Ovary (tissue), 7 donors: ENCODE measurements at regions not wholly inside any gene's neighbourhood (a gene's known extent, or its start where the extent isn't known, plus 50 kb on each side); places are given as distances from the start of the nearest gene placed in this dataset.
"Not testable (repeated sequence)": the region's sequence is repeated elsewhere in the genome, so short reads cannot be mapped to it uniquely, and the experiment has no call there.

Source experiments
- DNase-seq, 5 donors: peaks; one replicate each; pipeline ENCODE4 v3.0.0-alpha.2; 2019 to 2020
- H3K27ac ChIP-seq, 2 donors: fragments of 200-600 bp; one replicate each; pipeline versions ENCODE4 v1.5.1 to v1.8.0; 2019 to 2022
- H3K27me3 ChIP-seq: fragments of 200-600 bp; one replicate; pipeline ENCODE4 v1.8.0; 2022
- H3K36me3 ChIP-seq: fragments of 200-600 bp; sonication (generic); one replicate; pipeline ENCODE4 v1.5.1; 2019
- H3K4me1 ChIP-seq: one replicate; pipeline ENCODE4 v1.8.1; 2013; ENCODE audit warnings: mild to moderate bottlenecking, moderate library complexity; ENCODE audit not compliant: insufficient read depth
- H3K4me3 ChIP-seq: fragments of 200-600 bp; sonication (generic); one replicate; pipeline ENCODE4 v1.5.1; 2017
- H3K9me3 ChIP-seq, 2 donors: fragments of 200-600 bp in 1 of 2; sonication (generic) in 1 of 2; one replicate each; pipeline versions ENCODE4 v1.5.1 to v1.8.1; 2013 to 2019; ENCODE audit warnings: mild to moderate bottlenecking in 1 of 2, moderate library complexity in 1 of 2
- CTCF ChIP-seq, 3 donors: fragments of 450-650 bp in 2 of 3; fragments of 200-600 bp in 1 of 3; IDR thresholded peaks; one replicate each; pipeline versions ENCODE4 v1.5.1 to v1.8.0; 2016 to 2022; ENCODE audit warnings: antibody characterized with exemption in 3 of 3, mild to moderate bottlenecking in 1 of 3
- EP300 ChIP-seq: sonication (generic); formaldehyde crosslinking; IDR thresholded peaks from one replicate; pipeline ENCODE4 v1.6.1; 2017; ENCODE audit warnings: antibody characterized with exemption
- POLR2A ChIP-seq: fragments of 450-650 bp; IDR thresholded peaks from one replicate; pipeline ENCODE4 v1.6.1; 2017; ENCODE audit warnings: antibody characterized with exemption, mild to moderate bottlenecking, moderate library complexity
- WGBS, 3 donors: extraction: QIAGEN DNeasy Blood & Tissue Kit in 1 of 3; methylation state at CpG; one replicate each; pipeline versions ENCODE4 v1.1.5 to v1.1.7; 2013 to 2017; 5-methylcytosine and 5-hydroxymethylcytosine counted together
- intact Hi-C, 4 donors: fragments of 100-400 bp; cut with DNase I; formaldehyde crosslinking; loops; one replicate each; pipeline versions ENCODE4 v1.11.0 to v1.15.1; 2022 to 2023
- donor health status: DM: no; HTN: no; CAD: no; lungs with moderate emphysema.
- donor health status: DM: no; HTN: no; CAD: no.
- donor health status: Bipolar disorder and iron deficiency.
- donor health status: DM: no; HTN: no; CAD: no.
- donor health status: DM: yes; HTN: yes; CAD: no.

GRCh38 chr5:32534041-32534440 lies 51.3 kb upstream of the SUB1 start:
- intact Hi-C loops: no loop called here
- Histone ChIP-seq H3K9me3 (no peaks in the 10 kb centered on the region), H3K4me3 (no peak overlapping the region), H3K27me3 (no peaks in the 10 kb centered on the region), H3K4me1 (peaks cover 7% of the 10 kb centered on the region), H3K36me3 (no peaks in the 10 kb centered on the region), H3K27ac (no peak overlapping the region)
- TF ChIP-seq EP300: no peak
- no peak for TF ChIP-seq CTCF (IDR thresholded peaks at IDR 0.05)
- no peak for TF ChIP-seq POLR2A
- DNase-seq: no peak
- 8 to 9% (median 9%) methylated on average over 1 of the region's 1 CpG for WGBS, 3 donors

- TF ChIP-seq EP300 (no peak), CTCF (IDR thresholded peaks at IDR 0.05) (no peak), POLR2A (no peak)
- 47 to 59% (median 50%) methylated on average over 8 of the region's 8 CpGs for WGBS, 3 donors
- intact Hi-C loops: no loop called here
- no peaks in the 10 kb centered on the region for H3K9me3 ChIP-seq
- no peak overlapping the region for H3K4me3 ChIP-seq
- no peak for DNase-seq
- no peaks in the 10 kb centered on the region for H3K27me3 ChIP-seq
- H3K27ac ChIP-seq: no peak overlapping the region
- no peaks in the 10 kb centered on the region for H3K36me3 ChIP-seq
- H3K4me1 ChIP-seq: no peaks in the 10 kb centered on the region
Measured at GRCh38 chr5:32531885-32532520, 53.4 kb upstream of the SUB1 start.

- H3K27me3 ChIP-seq, DNase-seq, H3K4me1 ChIP-seq, intact Hi-C loops, H3K4me3 ChIP-seq, H3K9me3 ChIP-seq, H3K36me3 ChIP-seq, H3K27ac ChIP-seq: not testable (repeated sequence)
- 97% methylated on average over 3 of the region's 3 CpGs for WGBS, 3 donors
Measured at GRCh38 chr5:32527321-32527720, 58.0 kb upstream of the SUB1 start.

GRCh38 chr5:32526810-32527209 lies 58.5 kb upstream of the SUB1 start:
- Histone ChIP-seq H3K4me1 (no peaks in the 10 kb centered on the region), H3K27me3 (no peaks in the 10 kb centered on the region), H3K4me3 (no peak overlapping the region), H3K9me3 (no peaks in the 10 kb centered on the region), H3K27ac (no peak overlapping the region), H3K36me3 (no peaks in the 10 kb centered on the region)
- TF ChIP-seq POLR2A: no peak
- no peak for TF ChIP-seq EP300
- TF ChIP-seq CTCF (IDR thresholded peaks at IDR 0.05): no peak
- DNase-seq: no peak
- intact Hi-C loops: no loop called here
- WGBS, 3 donors: 47 to 58% (median 54%) methylated on average over 1 of the region's 1 CpG

GRCh38 chr5:32523625-32524024 lies 61.7 kb upstream of the SUB1 start:
- TF ChIP-seq EP300 (no peak), POLR2A (no peak), CTCF (IDR thresholded peaks at IDR 0.05) (no peak)
- Histone ChIP-seq H3K27me3 (no peaks in the 10 kb centered on the region), H3K27ac (no peak overlapping the region), H3K4me3 (no peak overlapping the region), H3K4me1 (no peaks in the 10 kb centered on the region), H3K36me3 (no peaks in the 10 kb centered on the region), H3K9me3 (no peaks in the 10 kb centered on the region)
- DNase-seq: no peak
- intact Hi-C loops: no loop called here
- WGBS, 3 donors: 88 to 93% (median 92%) methylated on average over 7 of the region's 7 CpGs
